Thyroid gland (tissue), 4 donors: ENCODE measurements at regions not wholly inside any gene's neighbourhood (a gene's known extent, or its start where the extent isn't known, plus 50 kb on each side); places are given as distances from the start of the nearest gene placed in this dataset.

Experiments
- DNase-seq, 2 donors: peaks; one replicate each; pipeline ENCODE4 v3.0.0-alpha.2; 2019
- H3K27ac ChIP-seq, 3 donors: fragments of 200-600 bp; sonication (generic); 1 replicate in 2 of 3; 2 replicates in 1 of 3; pipeline ENCODE4 v1.5.1; 2016 to 2019; ENCODE audit warnings: mild to moderate bottlenecking in 1 of 3, moderate library complexity in 1 of 3
- H3K27me3 ChIP-seq: fragments of 200-600 bp; sonication (generic); one replicate; pipeline ENCODE4 v1.5.1; 2019
- H3K36me3 ChIP-seq, 2 donors: fragments of 200-600 bp; sonication (generic); one replicate each; pipeline ENCODE4 v1.5.1; 2016 to 2019
- H3K4me1 ChIP-seq, 2 donors: fragments of 200-600 bp; sonication (generic); one replicate each; pipeline ENCODE4 v1.5.1; 2017 to 2019
- H3K4me3 ChIP-seq, 3 donors: fragments of 200-600 bp; sonication (generic); replicated peaks in 1 of 3; 1 replicate in 2 of 3; 2 replicates in 1 of 3; pipeline ENCODE4 v1.5.1; 2016; ENCODE audit warnings: mild to moderate bottlenecking in 1 of 3
- H3K9me3 ChIP-seq: fragments of 200-600 bp; sonication (generic); one replicate; pipeline ENCODE4 v1.5.1; 2017
- POLR2A ChIP-seq, 2 donors: fragments of 450-650 bp; IDR thresholded peaks; one replicate each; pipeline ENCODE4 v1.6.1; 2017; ENCODE audit warnings: antibody characterized with exemption in 2 of 2, mild to moderate bottlenecking in 2 of 2, moderate library complexity in 1 of 2
- WGBS, 2 donors: methylation state at CpG; one replicate each; pipeline ENCODE4 v1.1.5; 2017; 5-methylcytosine and 5-hydroxymethylcytosine counted together
- intact Hi-C: fragments of 100-400 bp; cut with DNase I; formaldehyde crosslinking; loops from one replicate; pipeline ENCODE4 v1.15.1; 2023
- TF ChIP-seq, protein P1 (sequence below), 6 experiments: fragments of 200-600 bp in 3 of 6; fragments of 450-650 bp in 3 of 6; sonication (generic) in 3 of 6; IDR thresholded peaks; one replicate each; pipeline ENCODE4 v1.5.1; 2016 to 2019; ENCODE audit warnings: antibody characterized with exemption in 6 of 6, mild to moderate bottlenecking in 2 of 6, inconsistent platforms in 1 of 6, moderate library complexity in 1 of 6

GRCh38 chr5:15116996-15117395 lies 245.4 kb upstream of the ANKH start:
- DNase-seq = no peak
- intact Hi-C loops = no loop called here
- H3K36me3 ChIP-seq = no peaks in the 10 kb centered on the region
- 56 to 61% methylated on average over 5 of the region's 5 CpGs for WGBS, 2 donors
- no peaks in the 10 kb centered on the region for H3K4me1 ChIP-seq
- TF ChIP-seq, protein P1, sequence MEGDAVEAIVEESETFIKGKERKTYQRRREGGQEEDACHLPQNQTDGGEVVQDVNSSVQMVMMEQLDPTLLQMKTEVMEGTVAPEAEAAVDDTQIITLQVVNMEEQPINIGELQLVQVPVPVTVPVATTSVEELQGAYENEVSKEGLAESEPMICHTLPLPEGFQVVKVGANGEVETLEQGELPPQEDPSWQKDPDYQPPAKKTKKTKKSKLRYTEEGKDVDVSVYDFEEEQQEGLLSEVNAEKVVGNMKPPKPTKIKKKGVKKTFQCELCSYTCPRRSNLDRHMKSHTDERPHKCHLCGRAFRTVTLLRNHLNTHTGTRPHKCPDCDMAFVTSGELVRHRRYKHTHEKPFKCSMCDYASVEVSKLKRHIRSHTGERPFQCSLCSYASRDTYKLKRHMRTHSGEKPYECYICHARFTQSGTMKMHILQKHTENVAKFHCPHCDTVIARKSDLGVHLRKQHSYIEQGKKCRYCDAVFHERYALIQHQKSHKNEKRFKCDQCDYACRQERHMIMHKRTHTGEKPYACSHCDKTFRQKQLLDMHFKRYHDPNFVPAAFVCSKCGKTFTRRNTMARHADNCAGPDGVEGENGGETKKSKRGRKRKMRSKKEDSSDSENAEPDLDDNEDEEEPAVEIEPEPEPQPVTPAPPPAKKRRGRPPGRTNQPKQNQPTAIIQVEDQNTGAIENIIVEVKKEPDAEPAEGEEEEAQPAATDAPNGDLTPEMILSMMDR (IDR thresholded peaks at IDR 0.05) = no peak
- TF ChIP-seq POLR2A (IDR thresholded peaks at IDR 0.05) = no peak
- H3K4me3 ChIP-seq = no peak overlapping the region
- no peaks in the 10 kb centered on the region for H3K9me3 ChIP-seq
- no peak overlapping the region for H3K27ac ChIP-seq
- H3K27me3 ChIP-seq = no peaks in the 10 kb centered on the region

GRCh38 chr5:15106530-15107283 lies 235.1 kb upstream of the ANKH start:
- 64 to 75% methylated on average over 2 of the region's 2 CpGs for WGBS, 2 donors
- no peak for DNase-seq
- no peaks in the 10 kb centered on the region for H3K4me1 ChIP-seq
- no peaks in the 10 kb centered on the region for H3K9me3 ChIP-seq
- no peak overlapping the region for H3K27ac ChIP-seq
- H3K4me3 ChIP-seq = no peak overlapping the region
- TF ChIP-seq, protein P1 (IDR thresholded peaks at IDR 0.05) = no peak
- TF ChIP-seq POLR2A (IDR thresholded peaks at IDR 0.05) = no peak
- H3K27me3 ChIP-seq = no peaks in the 10 kb centered on the region
- intact Hi-C loops = no loop called here
- H3K36me3 ChIP-seq = no peaks in the 10 kb centered on the region

GRCh38 chr5:15105799-15106393 lies 234.3 kb upstream of the ANKH start:
- WGBS, 2 donors = 44 to 56% methylated on average over 2 of the region's 2 CpGs
- no peaks in the 10 kb centered on the region for H3K27me3 ChIP-seq
- no peaks in the 10 kb centered on the region for H3K36me3 ChIP-seq
- no peak overlapping the region for H3K4me3 ChIP-seq
- TF ChIP-seq, protein P1 (IDR thresholded peaks at IDR 0.05) = peak in 4 of 6 experiments; percentile 27 to 64 (median 45)
- TF ChIP-seq POLR2A (IDR thresholded peaks at IDR 0.05) = no peak
- no peaks in the 10 kb centered on the region for H3K4me1 ChIP-seq
- no peak overlapping the region for H3K27ac ChIP-seq
- H3K9me3 ChIP-seq = no peaks in the 10 kb centered on the region
- intact Hi-C loops = no loop called here
- DNase-seq = peak in 1 of 2 donors; percentile 23

GRCh38 chr5:15103864-15104263 lies 232.3 kb upstream of the ANKH start:
- WGBS, 2 donors = 90 to 92% methylated on average over 3 of the region's 3 CpGs
- TF ChIP-seq, protein P1 (IDR thresholded peaks at IDR 0.05) = no peak
- TF ChIP-seq POLR2A (IDR thresholded peaks at IDR 0.05) = no peak
- Histone ChIP-seq H3K9me3 (no peaks in the 10 kb centered on the region), H3K4me3 (no peak overlapping the region), H3K4me1 (no peaks in the 10 kb centered on the region), H3K27ac (no peak overlapping the region), H3K36me3 (no peaks in the 10 kb centered on the region), H3K27me3 (no peaks in the 10 kb centered on the region)
- no peak for DNase-seq
- intact Hi-C loops = no loop called here

DNA sequence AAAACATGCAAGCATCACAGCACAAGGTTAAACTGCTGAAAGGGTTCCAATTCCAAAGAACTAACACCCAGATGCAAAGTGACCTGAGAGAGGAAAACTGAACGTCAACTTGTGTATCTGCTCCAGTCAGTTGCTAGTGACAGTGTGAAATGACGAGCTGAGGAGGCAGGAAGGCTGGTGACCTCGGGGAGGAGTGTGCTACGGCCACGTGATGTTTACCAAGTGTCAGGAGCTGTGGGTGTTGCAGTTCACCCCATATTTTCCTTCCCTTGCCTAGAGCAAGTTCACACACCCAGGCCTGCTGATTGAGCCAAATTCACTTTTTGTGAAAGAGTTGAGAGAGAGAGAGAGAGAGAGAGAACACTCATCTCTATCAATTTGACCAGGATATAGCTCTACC lies 231.6 kb upstream of the ANKH start:
- peak; percentile 12 to 16 for DNase-seq
- intact Hi-C loops = no loop called here
- TF ChIP-seq POLR2A (IDR thresholded peaks at IDR 0.05) = no peak
- TF ChIP-seq, protein P1 (IDR thresholded peaks at IDR 0.05) = no peak
- Histone ChIP-seq H3K27me3 (no peaks in the 10 kb centered on the region), H3K36me3 (no peaks in the 10 kb centered on the region), H3K4me3 (no peak overlapping the region), H3K9me3 (no peaks in the 10 kb centered on the region), H3K27ac (no peak overlapping the region), H3K4me1 (no peaks in the 10 kb centered on the region)
- 39 to 53% methylated on average over 5 of the region's 5 CpGs for WGBS, 2 donors
